ENCODE measurements at regions not wholly inside any gene's neighbourhood (a gene's known extent, or its start where the extent isn't known, plus 50 kb on each side); places are given as distances from the start of the nearest gene placed in this dataset.

DNA sequence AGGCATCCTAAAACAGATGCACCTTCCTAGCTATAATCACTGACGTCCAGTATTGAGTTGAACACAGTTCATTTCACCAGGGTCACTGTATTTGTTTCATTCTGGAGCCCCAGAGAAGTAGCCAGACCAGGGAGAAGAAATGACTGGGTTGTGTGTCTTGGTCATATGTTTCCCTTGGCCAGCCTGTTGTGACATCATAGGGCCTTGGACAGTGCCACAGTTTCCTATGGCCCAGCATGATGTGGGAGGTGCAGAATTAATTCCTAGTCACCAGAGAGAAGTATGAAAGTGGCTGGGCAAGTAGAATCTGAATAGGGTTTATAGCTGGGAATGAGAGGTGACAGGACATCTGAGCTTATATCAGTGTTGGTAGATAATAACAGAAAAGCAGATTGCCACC, 84.0 kb upstream of the ZBED5 start:
- H3K27me3 ChIP-seq = no peaks in the 10 kb centered on the region
- H3K4me3 ChIP-seq = no peak overlapping the region
- TF ChIP-seq POLR2A (IDR thresholded peaks at IDR 0.05) (no peak), CTCF (IDR thresholded peaks at IDR 0.05) (no peak)
- H3K4me1 ChIP-seq = no peaks in the 10 kb centered on the region
- H3K27ac ChIP-seq = no peak overlapping the region
- H3K36me3 ChIP-seq = no peaks in the 10 kb centered on the region
- H3K9me3 ChIP-seq = no peaks in the 10 kb centered on the region
- DNase-seq = no peak

- Histone ChIP-seq H3K27me3 (no peaks in the 10 kb centered on the region), H3K9me3 (no peaks in the 10 kb centered on the region), H3K36me3 (no peaks in the 10 kb centered on the region), H3K4me1 (no peaks in the 10 kb centered on the region), H3K27ac (no peak overlapping the region), H3K4me3 (no peak overlapping the region)
- TF ChIP-seq POLR2A (IDR thresholded peaks at IDR 0.05) (no peak), CTCF (IDR thresholded peaks at IDR 0.05) (no peak)
- DNase-seq = no peak
Measured at GRCh38 chr11:10941414-10941813, 83.6 kb upstream of the ZBED5 start.

GRCh38 chr11:10938650-10939387, 81.0 kb upstream of the ZBED5 start:
- peaks cover 0 to 5% (median 0%) of the 10 kb centered on the region in 4 donors for H3K4me1 ChIP-seq
- H3K27ac ChIP-seq = no peak overlapping the region
- TF ChIP-seq CTCF (IDR thresholded peaks at IDR 0.05) = no peak
- no peak for TF ChIP-seq POLR2A (IDR thresholded peaks at IDR 0.05)

GRCh38 chr11:10938231-10938630, 80.4 kb upstream of the ZBED5 start:
- TF ChIP-seq CTCF (IDR thresholded peaks at IDR 0.05) = no peak
- no peak for TF ChIP-seq POLR2A (IDR thresholded peaks at IDR 0.05)
- peak in 1 of 3 donors; percentile 39 for DNase-seq
- Histone ChIP-seq H3K27ac (no peak overlapping the region), H3K4me1 (peaks cover 0 to 5% (median 0%) of the 10 kb centered on the region in 4 donors), H3K4me3 (no peak overlapping the region), H3K27me3 (no peaks in the 10 kb centered on the region), H3K36me3 (no peaks in the 10 kb centered on the region), H3K9me3 (no peaks in the 10 kb centered on the region)

More at GRCh38 chr11:10938650-10939387, 81.0 kb upstream of the ZBED5 start:
- DNase-seq = no peak
- no peaks in the 10 kb centered on the region for H3K9me3 ChIP-seq
- no peaks in the 10 kb centered on the region for H3K27me3 ChIP-seq
- no peaks in the 10 kb centered on the region for H3K36me3 ChIP-seq
- H3K4me3 ChIP-seq = no peak overlapping the region

GRCh38 chr11:10937385-10937771, 79.5 kb upstream of the ZBED5 start:
- no peak for TF ChIP-seq CTCF (IDR thresholded peaks at IDR 0.05)
- no peak for TF ChIP-seq POLR2A (IDR thresholded peaks at IDR 0.05)
- Histone ChIP-seq H3K36me3 (no peaks in the 10 kb centered on the region), H3K27me3 (no peaks in the 10 kb centered on the region), H3K9me3 (no peaks in the 10 kb centered on the region), H3K27ac (no peak overlapping the region), H3K4me3 (no peak overlapping the region), H3K4me1 (peaks cover 0 to 7% (median 0%) of the 10 kb centered on the region in 4 donors)
- DNase-seq = no peak

Data from Peyer's patch (tissue), 4 donors.